Muscle layer of duodenum (tissue), 2 donors: ENCODE measurements at regions not wholly inside any gene's neighbourhood (a gene's known extent, or its start where the extent isn't known, plus 50 kb on each side); places are given as distances from the start of the nearest gene placed in this dataset.

Source experiments
- H3K27ac ChIP-seq: one replicate; pipeline ENCODE4 v1.7.0; 2013; ENCODE audit warnings: mild to moderate bottlenecking, low read length
- H3K27me3 ChIP-seq: one replicate; pipeline ENCODE4 v1.7.0; 2013; ENCODE audit warnings: low read depth, mild to moderate bottlenecking, control low read depth, low read length
- H3K36me3 ChIP-seq, 2 donors: one replicate each; pipeline ENCODE4 v1.7.0; 2013; ENCODE audit warnings: low read length in 2 of 2, control low read depth in 1 of 2, mild to moderate bottlenecking in 1 of 2; ENCODE audit not compliant: insufficient read depth in 2 of 2, control insufficient read depth in 1 of 2
- H3K4me1 ChIP-seq, 2 donors: one replicate each; pipeline ENCODE4 v1.7.0; 2013; ENCODE audit warnings: low read length in 2 of 2, mild to moderate bottlenecking in 2 of 2, control low read depth in 1 of 2, moderate library complexity in 1 of 2; ENCODE audit not compliant: insufficient read depth in 2 of 2, control insufficient read depth in 1 of 2
- H3K4me3 ChIP-seq, 2 donors: one replicate each; pipeline ENCODE4 v1.7.0; 2013; ENCODE audit warnings: low read length in 2 of 2, low read depth in 1 of 2, mild to moderate bottlenecking in 1 of 2
- H3K9me3 ChIP-seq, 2 donors: one replicate each; pipeline ENCODE4 v1.7.0; 2013; ENCODE audit warnings: low read length in 2 of 2, control low read depth in 1 of 2, mild to moderate bottlenecking in 1 of 2; ENCODE audit not compliant: control insufficient read depth in 1 of 2
- donor health status: healthy.

- no peaks in the 10 kb centered on the region for H3K4me1 ChIP-seq
- no peaks in the 10 kb centered on the region for H3K9me3 ChIP-seq
- H3K27me3 ChIP-seq, result no peaks in the 10 kb centered on the region
- no peaks in the 10 kb centered on the region for H3K36me3 ChIP-seq
- no peak overlapping the region for H3K4me3 ChIP-seq
- no peak overlapping the region for H3K27ac ChIP-seq
Measured at GRCh38 chr16:35626041-35626440, 2166.6 kb downstream of the TP53TG3F start.

- no peaks in the 10 kb centered on the region for H3K4me1 ChIP-seq
- H3K9me3 ChIP-seq, result no peaks in the 10 kb centered on the region
- no peak overlapping the region for H3K27ac ChIP-seq
Measured at GRCh38 chr16:35628976-35629375, 2169.6 kb downstream of the TP53TG3F start.

GRCh38 chr16:35631261-35631945 is 2172.0 kb downstream of the TP53TG3F start:
- Histone ChIP-seq H3K36me3 (no peaks in the 10 kb centered on the region), H3K27ac (no peak overlapping the region), H3K4me1 (no peaks in the 10 kb centered on the region), H3K4me3 (no peak overlapping the region), H3K27me3 (no peaks in the 10 kb centered on the region), H3K9me3 (no peaks in the 10 kb centered on the region)

More at GRCh38 chr16:35628976-35629375, 2169.6 kb downstream of the TP53TG3F start:
- no peaks in the 10 kb centered on the region for H3K36me3 ChIP-seq
- no peak overlapping the region for H3K4me3 ChIP-seq
- no peaks in the 10 kb centered on the region for H3K27me3 ChIP-seq

GRCh38 chr16:35636480-35637230 is 2177.2 kb downstream of the TP53TG3F start:
- Histone ChIP-seq H3K27ac (no peak overlapping the region), H3K4me3 (no peak overlapping the region), H3K4me1 (no peaks in the 10 kb centered on the region), H3K9me3 (peaks cover 0 to 8% of the 10 kb centered on the region in 2 donors), H3K27me3 (no peaks in the 10 kb centered on the region), H3K36me3 (no peaks in the 10 kb centered on the region)

- Histone ChIP-seq H3K4me3 (no peak overlapping the region), H3K27me3 (no peaks in the 10 kb centered on the region), H3K36me3 (no peaks in the 10 kb centered on the region), H3K27ac (no peak overlapping the region), H3K4me1 (no peaks in the 10 kb centered on the region), H3K9me3 (peaks cover 0 to 11% of the 10 kb centered on the region in 2 donors)
Measured at GRCh38 chr16:35637683-35638082, 2178.3 kb downstream of the TP53TG3F start.

- no peaks in the 10 kb centered on the region for H3K4me1 ChIP-seq
- H3K36me3 ChIP-seq, result no peaks in the 10 kb centered on the region
- H3K4me3 ChIP-seq, result no peak overlapping the region
- H3K9me3 ChIP-seq, result peaks cover 0 to 11% of the 10 kb centered on the region in 2 donors
- no peak overlapping the region for H3K27ac ChIP-seq
- no peaks in the 10 kb centered on the region for H3K27me3 ChIP-seq
Measured at GRCh38 chr16:35639233-35640205, 2180.1 kb downstream of the TP53TG3F start.

- H3K27me3 ChIP-seq, result no peaks in the 10 kb centered on the region
- peaks cover 0 to 15% of the 10 kb centered on the region in 2 donors for H3K9me3 ChIP-seq
- H3K36me3 ChIP-seq, result no peaks in the 10 kb centered on the region
- no peaks in the 10 kb centered on the region for H3K4me1 ChIP-seq
- no peak overlapping the region for H3K4me3 ChIP-seq
- H3K27ac ChIP-seq, result no peak overlapping the region
Measured at GRCh38 chr16:35642322-35642835, 2183.0 kb downstream of the TP53TG3F start.

- no peaks in the 10 kb centered on the region for H3K9me3 ChIP-seq
- no peaks in the 10 kb centered on the region for H3K27me3 ChIP-seq
Measured at GRCh38 chr16:35651841-35652240, 2192.4 kb downstream of the TP53TG3F start.

GRCh38 chr16:35664091-35664693 is 2204.8 kb downstream of the TP53TG3F start:
- Histone ChIP-seq H3K36me3 (no peaks in the 10 kb centered on the region), H3K27ac (no peak overlapping the region), H3K4me1 (no peaks in the 10 kb centered on the region), H3K4me3 (peak overlapping the region in 1 of 2 donors; percentile 7), H3K9me3 (peaks cover 0 to 6% of the 10 kb centered on the region in 2 donors), H3K27me3 (no peaks in the 10 kb centered on the region)

More at GRCh38 chr16:35651841-35652240, 2192.4 kb downstream of the TP53TG3F start:
- Histone ChIP-seq H3K4me3 (no peak overlapping the region), H3K4me1 (no peaks in the 10 kb centered on the region), H3K27ac (no peak overlapping the region), H3K36me3 (no peaks in the 10 kb centered on the region)

GRCh38 chr16:35685085-35685484 is 2225.7 kb downstream of the TP53TG3F start:
- H3K27me3 ChIP-seq, result no peaks in the 10 kb centered on the region

More at GRCh38 chr16:35685085-35685484, 2225.7 kb downstream of the TP53TG3F start:
- Histone ChIP-seq H3K27ac (no peak overlapping the region), H3K4me1 (no peaks in the 10 kb centered on the region), H3K9me3 (peaks cover 0 to 22% of the 10 kb centered on the region in 2 donors), H3K4me3 (no peak overlapping the region), H3K36me3 (no peaks in the 10 kb centered on the region)
